Stimulated activated CD4-positive, alpha-beta T cell treated with anti-CD3 and anti-CD28 coated beads, Interleukin-12 subunit alpha, Interleukin-12 subunit beta, amount 100 ng/mL, for 24 hours (primary cell): ENCODE measurements at regions not wholly inside any gene's neighbourhood (a gene's known extent, or its start where the extent isn't known, plus 50 kb on each side); places are given as distances from the start of the nearest gene placed in this dataset.

Experiments used
- DNase-seq, 2 experiments: peaks; one replicate each; pipeline ENCODE4 v3.0.0-alpha.2; 2020; ENCODE audit warnings: low read depth in 2 of 2

GRCh38 chr2:81984969-81985637, 1680.6 kb upstream of the LRRTM1 start:
- no peak for DNase-seq

- DNase-seq, result no peak
These were observed 1677.0 kb upstream of the LRRTM1 start for GRCh38 chr2:81981585-81981984.

- no peak for DNase-seq
These were observed 1674.5 kb upstream of the LRRTM1 start for GRCh38 chr2:81979086-81979485.

GRCh38 chr2:81976998-81977397, 1672.4 kb upstream of the LRRTM1 start:
- DNase-seq, result no peak

GRCh38 chr2:81974216-81974615, 1669.7 kb upstream of the LRRTM1 start:
- no peak for DNase-seq

- no peak for DNase-seq
These were observed 1638.3 kb upstream of the LRRTM1 start for GRCh38 chr2:81942876-81943275.

- DNase-seq, result no peak
These were observed 1637.7 kb upstream of the LRRTM1 start for GRCh38 chr2:81942136-81942680.

GRCh38 chr2:81940266-81940955, 1635.9 kb upstream of the LRRTM1 start:
- no peak for DNase-seq

- no peak for DNase-seq
These were observed 1633.4 kb upstream of the LRRTM1 start for GRCh38 chr2:81937944-81938343.

- no peak for DNase-seq
These were observed 1599.0 kb upstream of the LRRTM1 start for GRCh38 chr2:81903534-81903933.

- no peak for DNase-seq
These were observed 1596.5 kb upstream of the LRRTM1 start for GRCh38 chr2:81901017-81901416.

- no peak for DNase-seq
These were observed 1591.2 kb upstream of the LRRTM1 start for GRCh38 chr2:81895620-81896250.

- no peak for DNase-seq
These were observed 1590.0 kb upstream of the LRRTM1 start for GRCh38 chr2:81894451-81894990.

- DNase-seq, result no peak
These were observed 1572.1 kb upstream of the LRRTM1 start for GRCh38 chr2:81876624-81877023.

GRCh38 chr2:81872006-81872405, 1567.5 kb upstream of the LRRTM1 start:
- DNase-seq, result no peak

GRCh38 chr2:81870119-81870518, 1565.6 kb upstream of the LRRTM1 start:
- no peak for DNase-seq

GRCh38 chr2:81858998-81859397, 1554.4 kb upstream of the LRRTM1 start:
- no peak for DNase-seq

GRCh38 chr2:81853341-81853740, 1548.8 kb upstream of the LRRTM1 start:
- DNase-seq, result no peak

- no peak for DNase-seq
These were observed 1548.1 kb upstream of the LRRTM1 start for GRCh38 chr2:81852651-81853050.

- DNase-seq, result no peak
These were observed 1535.2 kb upstream of the LRRTM1 start for GRCh38 chr2:81839780-81840179.

- DNase-seq, result no peak
These were observed 1530.9 kb upstream of the LRRTM1 start for GRCh38 chr2:81835321-81836000.

- no peak for DNase-seq
These were observed 1482.3 kb upstream of the LRRTM1 start for GRCh38 chr2:81786811-81787210.
